ENCODE measurements at regions not wholly inside any gene's neighbourhood (a gene's known extent, or its start where the extent isn't known, plus 50 kb on each side); places are given as distances from the start of the nearest gene placed in this dataset.

DNA sequence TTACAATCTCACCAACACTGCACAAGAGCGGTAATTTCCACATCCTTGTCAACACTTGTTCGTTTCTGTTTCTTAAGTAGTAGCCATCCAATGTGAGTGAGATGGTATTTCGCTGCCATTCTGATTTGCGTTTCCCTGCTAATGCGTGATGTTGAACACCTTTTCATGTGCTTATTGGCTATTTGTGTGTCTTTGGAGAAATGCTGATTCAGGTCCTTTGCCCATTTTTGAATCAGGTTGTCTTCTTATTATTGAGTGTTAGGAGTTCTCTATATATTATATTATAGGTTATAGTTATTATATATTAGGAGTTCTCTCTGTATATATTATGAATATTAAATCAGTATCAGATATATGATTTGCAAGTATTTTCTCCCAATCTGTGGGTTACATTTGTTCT lies 59.9 kb upstream of the IRX4 start:
- no peak overlapping the region for H2AFZ ChIP-seq
- no peaks in the 10 kb centered on the region for H3K36me3 Mint-ChIP-seq (ENCODE audit: low read depth)
- no peaks in the 10 kb centered on the region for H3K9me2 ChIP-seq (ENCODE audit: insufficient read depth)
- peaks cover 2% of the 10 kb centered on the region; the same call in 1 of the 3 replicates for H3K9me3 Mint-ChIP-seq
- no peaks in the 10 kb centered on the region for H3F3A ChIP-seq (replicated peaks; ENCODE audit: low read depth)
- no peaks in the 10 kb centered on the region for H3K27me3 ChIP-seq (ENCODE audit: insufficient read depth)
- no peaks in the 10 kb centered on the region for H4K20me1 ChIP-seq (replicated peaks; ENCODE audit: insufficient read depth)
- no peaks in the 10 kb centered on the region for H3K4me1 ChIP-seq (ENCODE audit: insufficient read depth)
- H3K36me3 ChIP-seq (ENCODE audit: insufficient read depth) = no peaks in the 10 kb centered on the region
- H3K27ac Mint-ChIP-seq = no peak overlapping the region
- DNase-seq (ENCODE audit: low spot score) (no peak), ATAC-seq (no peak)
- H3K4me3 Mint-ChIP-seq = no peak overlapping the region
- no peak overlapping the region for H3K4me3 ChIP-seq
- peaks cover 9% of the 10 kb centered on the region; the same call in 2 of the 3 replicates for H3K4me1 Mint-ChIP-seq
- no peaks in the 10 kb centered on the region for H3K79me2 ChIP-seq (replicated peaks; ENCODE audit: insufficient read depth)
- TF ChIP-seq, protein P1, sequence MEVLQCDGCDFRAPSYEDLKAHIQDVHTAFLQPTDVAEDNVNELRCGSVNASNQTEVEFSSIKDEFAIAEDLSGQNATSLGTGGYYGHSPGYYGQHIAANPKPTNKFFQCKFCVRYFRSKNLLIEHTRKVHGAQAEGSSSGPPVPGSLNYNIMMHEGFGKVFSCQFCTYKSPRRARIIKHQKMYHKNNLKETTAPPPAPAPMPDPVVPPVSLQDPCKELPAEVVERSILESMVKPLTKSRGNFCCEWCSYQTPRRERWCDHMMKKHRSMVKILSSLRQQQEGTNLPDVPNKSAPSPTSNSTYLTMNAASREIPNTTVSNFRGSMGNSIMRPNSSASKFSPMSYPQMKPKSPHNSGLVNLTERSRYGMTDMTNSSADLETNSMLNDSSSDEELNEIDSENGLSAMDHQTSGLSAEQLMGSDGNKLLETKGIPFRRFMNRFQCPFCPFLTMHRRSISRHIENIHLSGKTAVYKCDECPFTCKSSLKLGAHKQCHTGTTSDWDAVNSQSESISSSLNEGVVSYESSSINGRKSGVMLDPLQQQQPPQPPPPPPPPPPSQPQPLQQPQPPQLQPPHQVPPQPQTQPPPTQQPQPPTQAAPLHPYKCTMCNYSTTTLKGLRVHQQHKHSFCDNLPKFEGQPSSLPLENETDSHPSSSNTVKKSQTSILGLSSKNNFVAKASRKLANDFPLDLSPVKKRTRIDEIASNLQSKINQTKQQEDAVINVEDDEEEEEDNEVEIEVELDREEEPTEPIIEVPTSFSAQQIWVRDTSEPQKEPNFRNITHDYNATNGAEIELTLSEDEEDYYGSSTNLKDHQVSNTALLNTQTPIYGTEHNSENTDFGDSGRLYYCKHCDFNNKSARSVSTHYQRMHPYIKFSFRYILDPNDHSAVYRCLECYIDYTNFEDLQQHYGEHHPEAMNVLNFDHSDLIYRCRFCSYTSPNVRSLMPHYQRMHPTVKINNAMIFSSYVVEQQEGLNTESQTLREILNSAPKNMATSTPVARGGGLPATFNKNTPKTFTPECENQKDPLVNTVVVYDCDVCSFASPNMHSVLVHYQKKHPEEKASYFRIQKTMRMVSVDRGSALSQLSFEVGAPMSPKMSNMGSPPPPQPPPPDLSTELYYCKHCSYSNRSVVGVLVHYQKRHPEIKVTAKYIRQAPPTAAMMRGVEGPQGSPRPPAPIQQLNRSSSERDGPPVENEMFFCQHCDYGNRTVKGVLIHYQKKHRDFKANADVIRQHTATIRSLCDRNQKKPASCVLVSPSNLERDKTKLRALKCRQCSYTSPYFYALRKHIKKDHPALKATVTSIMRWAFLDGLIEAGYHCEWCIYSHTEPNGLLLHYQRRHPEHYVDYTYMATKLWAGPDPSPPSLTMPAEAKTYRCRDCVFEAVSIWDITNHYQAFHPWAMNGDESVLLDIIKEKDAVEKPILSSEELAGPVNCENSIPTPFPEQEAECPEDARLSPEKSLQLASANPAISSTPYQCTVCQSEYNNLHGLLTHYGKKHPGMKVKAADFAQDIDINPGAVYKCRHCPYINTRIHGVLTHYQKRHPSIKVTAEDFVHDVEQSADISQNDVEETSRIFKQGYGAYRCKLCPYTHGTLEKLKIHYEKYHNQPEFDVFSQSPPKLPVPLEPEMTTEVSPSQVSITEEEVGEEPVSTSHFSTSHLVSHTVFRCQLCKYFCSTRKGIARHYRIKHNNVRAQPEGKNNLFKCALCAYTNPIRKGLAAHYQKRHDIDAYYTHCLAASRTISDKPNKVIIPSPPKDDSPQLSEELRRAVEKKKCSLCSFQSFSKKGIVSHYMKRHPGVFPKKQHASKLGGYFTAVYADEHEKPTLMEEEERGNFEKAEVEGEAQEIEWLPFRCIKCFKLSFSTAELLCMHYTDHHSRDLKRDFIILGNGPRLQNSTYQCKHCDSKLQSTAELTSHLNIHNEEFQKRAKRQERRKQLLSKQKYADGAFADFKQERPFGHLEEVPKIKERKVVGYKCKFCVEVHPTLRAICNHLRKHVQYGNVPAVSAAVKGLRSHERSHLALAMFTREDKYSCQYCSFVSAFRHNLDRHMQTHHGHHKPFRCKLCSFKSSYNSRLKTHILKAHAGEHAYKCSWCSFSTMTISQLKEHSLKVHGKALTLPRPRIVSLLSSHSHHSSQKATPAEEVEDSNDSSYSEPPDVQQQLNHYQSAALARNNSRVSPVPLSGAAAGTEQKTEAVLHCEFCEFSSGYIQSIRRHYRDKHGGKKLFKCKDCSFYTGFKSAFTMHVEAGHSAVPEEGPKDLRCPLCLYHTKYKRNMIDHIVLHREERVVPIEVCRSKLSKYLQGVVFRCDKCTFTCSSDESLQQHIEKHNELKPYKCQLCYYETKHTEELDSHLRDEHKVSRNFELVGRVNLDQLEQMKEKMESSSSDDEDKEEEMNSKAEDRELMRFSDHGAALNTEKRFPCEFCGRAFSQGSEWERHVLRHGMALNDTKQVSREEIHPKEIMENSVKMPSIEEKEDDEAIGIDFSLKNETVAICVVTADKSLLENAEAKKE (CRISPR knock-in tag; IDR thresholded peaks at IDR 0.05) = no peak
- TF ChIP-seq CREB1 (CRISPR knock-in tag; IDR thresholded peaks at IDR 0.05; ENCODE audit: low read depth) (no peak), JUNB (IDR thresholded peaks at IDR 0.05; ENCODE audit: unreplicated experiment) (no peak), ZNF331 (CRISPR knock-in tag; IDR thresholded peaks at IDR 0.05; ENCODE audit: low read depth) (no peak), ETS1 (IDR thresholded peaks at IDR 0.05) (no peak), EZH2phosphoT487 (IDR thresholded peaks at IDR 0.05; ENCODE audit: unreplicated experiment) (no peak), ZNF114 (CRISPR knock-in tag; IDR thresholded peaks at IDR 0.05) (no peak), EZH2 (IDR thresholded peaks at IDR 0.05; ENCODE audit: low read depth, unreplicated experiment) (no peak), STAT1 (IDR thresholded peaks at IDR 0.05; ENCODE audit: unreplicated experiment) (no peak), POLR2AphosphoS5 (IDR thresholded peaks at IDR 0.05; ENCODE audit: low read depth) (no peak)
- TF ChIP-seq, protein P2, sequence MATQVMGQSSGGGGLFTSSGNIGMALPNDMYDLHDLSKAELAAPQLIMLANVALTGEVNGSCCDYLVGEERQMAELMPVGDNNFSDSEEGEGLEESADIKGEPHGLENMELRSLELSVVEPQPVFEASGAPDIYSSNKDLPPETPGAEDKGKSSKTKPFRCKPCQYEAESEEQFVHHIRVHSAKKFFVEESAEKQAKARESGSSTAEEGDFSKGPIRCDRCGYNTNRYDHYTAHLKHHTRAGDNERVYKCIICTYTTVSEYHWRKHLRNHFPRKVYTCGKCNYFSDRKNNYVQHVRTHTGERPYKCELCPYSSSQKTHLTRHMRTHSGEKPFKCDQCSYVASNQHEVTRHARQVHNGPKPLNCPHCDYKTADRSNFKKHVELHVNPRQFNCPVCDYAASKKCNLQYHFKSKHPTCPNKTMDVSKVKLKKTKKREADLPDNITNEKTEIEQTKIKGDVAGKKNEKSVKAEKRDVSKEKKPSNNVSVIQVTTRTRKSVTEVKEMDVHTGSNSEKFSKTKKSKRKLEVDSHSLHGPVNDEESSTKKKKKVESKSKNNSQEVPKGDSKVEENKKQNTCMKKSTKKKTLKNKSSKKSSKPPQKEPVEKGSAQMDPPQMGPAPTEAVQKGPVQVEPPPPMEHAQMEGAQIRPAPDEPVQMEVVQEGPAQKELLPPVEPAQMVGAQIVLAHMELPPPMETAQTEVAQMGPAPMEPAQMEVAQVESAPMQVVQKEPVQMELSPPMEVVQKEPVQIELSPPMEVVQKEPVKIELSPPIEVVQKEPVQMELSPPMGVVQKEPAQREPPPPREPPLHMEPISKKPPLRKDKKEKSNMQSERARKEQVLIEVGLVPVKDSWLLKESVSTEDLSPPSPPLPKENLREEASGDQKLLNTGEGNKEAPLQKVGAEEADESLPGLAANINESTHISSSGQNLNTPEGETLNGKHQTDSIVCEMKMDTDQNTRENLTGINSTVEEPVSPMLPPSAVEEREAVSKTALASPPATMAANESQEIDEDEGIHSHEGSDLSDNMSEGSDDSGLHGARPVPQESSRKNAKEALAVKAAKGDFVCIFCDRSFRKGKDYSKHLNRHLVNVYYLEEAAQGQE (IDR thresholded peaks at IDR 0.05; ENCODE audit: unreplicated experiment) = no peak
- no peak overlapping the region for H3K27ac ChIP-seq (ENCODE audit: low read depth)
- H3K27me3 Mint-ChIP-seq (ENCODE audit: insufficient read depth, low read depth, poor library complexity) = peaks cover 3% of the 10 kb centered on the region
- no peak overlapping the region for H3K4me2 ChIP-seq

All from GM23338 (cell line).